ENCODE measurements at regions not wholly inside any gene's neighbourhood (a gene's known extent, or its start where the extent isn't known, plus 50 kb on each side); places are given as distances from the start of the nearest gene placed in this dataset.

DNA sequence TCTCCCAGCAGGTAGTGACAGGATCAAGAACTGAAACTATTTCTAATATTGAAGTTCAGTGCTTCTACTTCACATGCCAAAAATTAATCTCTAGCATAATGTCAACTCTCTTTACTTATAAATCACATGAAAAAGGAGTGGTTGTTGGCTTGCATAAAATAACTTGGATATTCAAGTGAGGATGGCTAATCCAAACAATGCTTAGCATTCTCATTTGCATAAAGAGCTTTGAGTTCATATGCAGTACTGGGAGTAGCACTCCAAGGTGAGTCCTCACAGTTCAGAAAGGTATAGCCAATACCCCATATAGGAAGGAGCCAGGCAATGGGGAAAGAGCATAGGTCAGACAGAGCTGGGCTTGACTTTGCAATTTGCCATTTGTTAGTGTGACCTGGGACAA, 149.3 kb downstream of the PCTP start:
- TF ChIP-seq CTCF (IDR thresholded peaks at IDR 0.05; ENCODE audit: control extremely low read depth in 1 of 3, insufficient read depth in 1 of 3, low read depth in 1 of 3, low read length in 3 of 3), result no peak
- TF ChIP-seq RXRA (IDR thresholded peaks at IDR 0.05; ENCODE audit: insufficient read depth, low read depth, low read length), result no peak
- TF ChIP-seq MAX (IDR thresholded peaks at IDR 0.05), result no peak
- no peak for TF ChIP-seq POLR2A (IDR thresholded peaks at IDR 0.05; ENCODE audit: control extremely low read depth in 1 of 2, low read depth in 2 of 2, low read length in 2 of 2)
- no peak for TF ChIP-seq EZH2 (IDR thresholded peaks at IDR 0.05; ENCODE audit: low read depth, low read length, severe bottlenecking)
